WTC11 (cell line): ENCODE measurements at regions not wholly inside any gene's neighbourhood (a gene's known extent, or its start where the extent isn't known, plus 50 kb on each side); places are given as distances from the start of the nearest gene placed in this dataset.

ENCODE experiments used
- ATF1 ChIP-seq: sonication (generic); formaldehyde crosslinking; IDR thresholded peaks from 2 replicates; pipeline ENCODE4 v1.8.1; 2023; ENCODE audit warnings: mild to moderate bottlenecking, moderate library complexity, missing genetic modification reagents
- CREB1 ChIP-seq: sonication (generic); formaldehyde crosslinking; IDR thresholded peaks from 2 replicates; pipeline ENCODE4 v1.8.0; 2023; ENCODE audit warnings: mild to moderate bottlenecking, missing genetic modification reagents
- E2F1 ChIP-seq: sonication (generic); formaldehyde crosslinking; IDR thresholded peaks from 2 replicates; pipeline ENCODE4 v1.8.0; 2022; ENCODE audit warnings: mild to moderate bottlenecking, missing genetic modification reagents
- USF2 ChIP-seq: sonication (generic); formaldehyde crosslinking; IDR thresholded peaks from 2 replicates; pipeline ENCODE4 v1.8.1; 2023; ENCODE audit warnings: mild to moderate bottlenecking, missing genetic modification reagents, moderate library complexity
- ZNF281 ChIP-seq: sonication (generic); formaldehyde crosslinking; IDR thresholded peaks from 2 replicates; pipeline ENCODE4 v1.8.0; 2023; ENCODE audit warnings: mild to moderate bottlenecking, missing genetic modification reagents

GRCh38 chrX:43005561-43005960, 227.6 kb upstream of the PPP1R2C start:
- TF ChIP-seq CREB1 (CRISPR knock-in tag) (no peak), ZNF281 (CRISPR knock-in tag) (no peak), ATF1 (CRISPR knock-in tag) (no peak), E2F1 (CRISPR knock-in tag) (no peak), USF2 (CRISPR knock-in tag) (no peak)
